ENCODE measurements at regions not wholly inside any gene's neighbourhood (a gene's known extent, or its start where the extent isn't known, plus 50 kb on each side); places are given as distances from the start of the nearest gene placed in this dataset.
A peak's percentile ranks its signal among the peaks of the same experiment; 100 is the strongest.
"Not testable (repeated sequence)": the region's sequence is repeated elsewhere in the genome, so short reads cannot be mapped to it uniquely, and the experiment has no call there.

DNA sequence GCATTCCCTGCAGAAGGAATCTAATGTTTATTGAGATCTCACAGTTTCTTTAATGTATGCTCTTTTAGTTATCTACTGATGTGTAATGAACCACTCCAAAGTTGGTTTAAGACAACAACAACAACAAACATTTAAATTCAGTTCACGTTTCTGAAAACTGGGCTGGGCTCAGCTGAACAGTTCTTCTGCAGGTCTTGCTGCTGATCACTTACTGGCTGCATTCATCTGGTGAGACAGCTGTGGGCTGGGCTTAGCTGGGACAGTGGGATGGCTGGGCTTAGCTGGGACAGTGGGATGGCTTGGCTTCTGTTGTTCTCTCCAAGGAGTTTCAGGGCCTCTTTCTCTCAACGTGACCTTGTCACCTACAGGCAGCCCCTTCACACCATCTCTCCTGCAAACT is 544.3 kb upstream of the CDH5 start:
- no peak for DNase-seq

DNA sequence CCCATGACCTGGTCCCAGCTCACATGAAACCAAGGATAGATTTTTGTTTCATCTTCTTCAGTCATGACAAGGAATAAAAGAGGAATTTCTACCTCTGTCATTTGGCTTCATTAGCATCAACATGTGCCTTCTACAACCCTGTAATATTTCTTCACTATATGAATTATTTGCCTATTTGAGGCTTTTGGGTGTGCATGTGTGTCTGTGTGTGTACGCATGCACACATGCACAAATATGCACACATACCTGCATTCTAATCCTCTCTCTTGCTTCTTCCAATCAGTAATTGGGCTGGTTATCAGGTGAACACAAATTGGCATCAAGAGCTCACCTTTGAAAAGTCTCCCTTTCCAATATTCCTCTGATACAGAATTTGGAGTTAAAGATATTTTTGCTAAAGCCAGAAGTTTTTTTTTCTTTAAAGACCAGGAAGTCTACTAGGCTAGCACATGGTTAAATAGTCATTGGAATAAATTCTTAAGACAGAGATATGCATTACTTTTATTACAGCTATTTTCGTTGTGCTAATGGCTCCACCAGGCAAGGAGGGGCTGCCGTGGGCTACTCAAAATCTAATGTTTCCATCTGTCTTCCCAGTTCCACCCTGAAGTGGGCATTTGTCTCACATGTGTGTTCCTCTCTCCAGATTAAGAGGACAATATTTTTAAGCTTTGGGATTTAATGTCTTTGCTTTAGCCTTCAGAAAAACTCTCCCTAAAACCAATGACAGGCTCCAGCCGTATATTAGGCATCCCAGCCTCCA is 547.2 kb upstream of the CDH5 start:
- DNase-seq = no peak

DNA sequence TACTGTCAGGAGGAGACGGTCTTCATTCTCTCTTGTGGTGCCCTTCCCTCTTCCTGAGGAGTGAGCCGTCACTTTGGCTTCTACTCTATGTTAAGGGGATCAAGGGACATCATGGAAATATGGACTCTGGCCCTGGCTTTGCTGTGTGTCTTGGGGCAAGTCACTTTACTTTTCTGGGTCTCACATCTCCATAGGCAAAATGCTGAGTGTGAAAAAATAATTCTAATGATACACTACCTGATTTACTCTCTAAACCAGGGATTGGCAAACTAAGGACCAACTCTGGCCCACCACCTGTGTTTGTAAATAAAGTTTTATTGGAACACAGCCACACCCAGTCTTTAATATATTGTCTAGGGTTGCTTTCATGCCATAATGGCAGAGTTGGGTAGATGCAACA is 548.7 kb upstream of the CDH5 start:
- DNase-seq = no peak

DNA sequence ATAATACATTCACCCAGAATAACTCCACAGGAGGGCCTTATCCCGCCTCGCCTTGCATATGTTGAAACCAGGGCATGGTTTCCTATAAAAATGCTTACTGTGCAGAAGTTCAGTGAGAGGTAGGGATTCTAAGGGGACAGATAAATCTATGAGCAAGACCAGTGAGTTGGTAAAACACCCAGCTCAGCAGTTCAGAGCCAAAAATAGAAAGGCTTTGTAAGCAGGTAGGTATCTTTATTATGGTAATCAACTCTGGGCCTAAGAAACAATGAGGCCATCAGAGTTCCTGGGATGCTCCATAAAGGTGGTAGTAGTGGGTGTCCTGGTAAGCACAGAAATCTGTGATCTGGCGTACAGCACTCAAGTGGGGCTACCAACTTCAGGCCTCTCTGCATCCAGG is 549.4 kb upstream of the CDH5 start:
- no peak for DNase-seq

DNA sequence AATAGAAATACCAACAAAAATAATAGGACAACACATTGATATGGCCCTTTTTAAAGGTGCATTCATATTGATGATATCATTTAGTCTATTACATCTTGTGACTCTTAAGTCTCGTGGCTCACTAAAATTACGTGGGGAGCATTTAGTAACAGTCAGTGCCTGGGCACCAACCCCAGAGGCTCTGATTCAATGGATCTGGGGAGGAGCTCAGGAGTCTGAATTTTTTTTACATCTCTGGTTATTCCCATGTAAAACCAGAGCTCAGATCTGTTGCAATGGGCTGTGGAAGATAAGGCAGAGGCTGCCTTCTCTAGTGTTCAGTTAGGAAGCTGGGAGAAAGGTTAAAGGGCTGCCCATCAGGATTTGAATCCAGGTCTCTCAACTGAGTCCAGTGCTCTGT is 549.9 kb upstream of the CDH5 start:
- no peak for DNase-seq

DNA sequence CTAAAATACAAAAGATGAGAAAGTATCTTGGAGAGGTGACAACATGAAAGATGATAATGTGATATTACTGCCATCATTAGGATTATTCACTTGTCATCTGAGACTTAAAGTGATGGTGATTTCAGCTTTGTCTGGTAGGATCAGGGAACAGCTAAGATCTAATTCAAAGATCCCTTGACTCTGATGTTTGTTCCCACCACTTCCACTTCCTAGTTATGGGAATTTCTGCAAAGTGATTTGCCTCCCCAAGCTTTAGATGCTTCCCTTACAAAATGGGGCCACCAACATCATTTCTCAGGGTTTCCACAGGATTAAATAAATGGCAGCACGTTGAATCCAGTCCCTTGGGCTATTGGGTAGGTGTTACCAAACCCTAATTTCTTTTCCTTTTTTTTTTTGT is 550.8 kb upstream of the CDH5 start:
- no peak for DNase-seq

DNA sequence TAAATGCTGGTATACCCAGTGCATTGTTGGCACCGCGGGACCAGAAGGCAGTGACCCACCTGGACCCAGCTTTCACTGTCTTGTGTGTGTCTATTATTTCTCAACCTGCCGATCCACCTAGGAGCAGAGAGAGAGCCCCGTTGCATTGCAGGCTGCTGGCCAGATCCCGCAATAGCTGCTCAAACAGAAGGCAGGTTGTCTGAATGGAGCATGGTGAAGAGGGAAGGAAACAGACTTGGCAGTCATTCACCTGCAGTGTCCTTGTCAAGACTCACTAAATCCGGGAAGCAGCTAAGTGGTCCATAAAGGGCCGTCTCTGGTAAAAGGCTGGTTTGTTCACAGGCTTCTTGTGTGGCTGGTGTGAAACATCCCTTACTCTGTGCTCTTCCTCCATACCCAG is 552.6 kb upstream of the CDH5 start:
- not testable (repeated sequence) for DNase-seq

DNA sequence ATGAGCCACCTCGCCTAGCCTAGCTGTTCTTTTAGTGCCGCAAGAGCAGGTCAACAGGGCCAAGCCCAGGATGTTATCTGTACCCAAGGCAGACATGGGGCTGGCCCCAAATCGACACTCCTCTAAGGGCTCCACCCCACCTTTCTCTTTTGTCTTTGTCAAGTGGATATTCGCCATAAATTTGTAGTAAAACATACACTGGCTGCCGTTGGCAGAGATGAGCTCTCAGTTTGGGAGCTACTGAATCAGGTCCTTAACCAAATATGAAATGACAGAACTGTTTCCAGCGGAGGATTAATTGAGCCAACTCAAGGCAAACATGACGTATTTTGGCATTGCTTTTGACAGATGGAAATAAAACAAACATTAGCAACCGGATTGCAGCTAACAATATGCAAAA is 556.9 kb upstream of the CDH5 start:
- no peak for DNase-seq

DNA sequence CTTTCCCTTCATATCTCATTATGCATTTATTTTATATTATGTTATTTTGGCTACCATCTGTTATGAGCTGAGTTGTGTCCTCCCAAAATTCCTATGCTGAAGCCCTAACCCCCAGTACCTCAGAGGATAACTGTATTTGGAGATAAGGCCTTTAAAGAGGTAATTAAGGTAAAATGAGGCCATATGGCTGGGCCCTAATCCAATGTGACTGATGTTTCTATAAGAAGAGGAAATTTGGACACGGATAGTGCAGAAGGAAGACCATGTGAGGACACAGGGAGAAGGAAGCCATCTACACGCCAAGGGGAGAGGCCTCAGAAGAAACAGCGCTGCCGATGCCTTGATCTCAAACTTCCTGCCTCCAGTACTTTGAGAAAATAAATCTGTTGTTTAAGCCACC is 557.7 kb upstream of the CDH5 start:
- DNase-seq = no peak

DNA sequence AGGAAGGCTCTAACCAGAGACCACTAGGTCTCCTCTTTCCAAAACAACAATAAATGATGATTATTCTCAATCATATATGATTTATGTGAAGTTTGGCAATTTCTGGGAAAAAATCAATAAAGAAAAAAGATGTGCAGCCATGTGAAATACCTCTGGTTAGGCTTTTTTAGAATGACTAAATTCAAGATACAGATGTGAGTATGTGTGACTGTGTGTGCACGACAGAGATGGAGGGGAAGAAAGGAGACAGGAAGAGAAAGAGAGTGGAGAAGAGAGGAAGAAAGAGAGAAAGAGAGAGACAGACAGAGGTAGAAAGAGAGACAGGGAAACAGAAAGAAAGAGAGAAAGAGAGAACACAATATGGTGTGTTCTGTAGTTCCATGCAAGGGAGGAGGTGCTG is 558.6 kb upstream of the CDH5 start:
- DNase-seq = no peak

DNA sequence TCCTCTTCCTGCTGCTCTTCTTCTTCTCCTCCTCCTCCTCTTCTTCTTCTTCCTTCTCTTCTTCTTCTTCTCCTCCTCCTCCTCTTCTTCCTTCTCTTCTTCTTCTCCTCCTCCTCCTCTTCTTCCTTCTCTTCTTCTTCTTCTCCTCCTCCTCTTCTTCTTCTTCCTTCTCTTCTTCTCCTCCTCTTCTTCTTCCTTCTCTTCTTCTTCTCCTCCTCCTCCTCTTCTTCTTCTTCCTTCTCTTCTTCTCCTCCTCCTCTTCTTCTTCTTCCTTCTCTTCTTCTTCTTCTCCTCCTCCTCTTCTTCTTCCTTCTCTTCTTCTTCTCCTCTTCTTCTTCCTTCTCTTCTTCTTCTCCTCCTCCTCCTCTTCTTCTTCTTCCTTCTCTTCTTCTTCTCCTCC is 560.8 kb upstream of the CDH5 start:
- DNase-seq = not testable (repeated sequence)

DNA sequence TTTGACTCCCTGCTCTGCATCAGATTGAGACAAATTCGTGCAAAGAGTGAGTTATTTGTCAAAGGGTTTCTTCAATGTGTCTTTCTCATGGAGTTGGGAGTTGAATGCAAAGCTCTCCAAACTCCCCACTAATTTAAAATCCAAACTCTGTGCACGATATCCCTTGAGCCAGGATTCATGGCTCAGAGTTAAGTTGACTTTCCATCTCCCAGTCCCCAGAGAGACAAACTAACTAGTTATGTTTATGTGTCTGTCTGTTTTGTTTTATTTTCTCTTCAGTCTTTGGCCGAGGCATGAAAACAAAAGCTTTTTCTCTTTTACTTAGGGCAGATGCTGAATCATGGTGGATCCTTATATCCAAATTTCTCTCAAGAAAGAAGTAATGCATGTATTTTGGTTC is 570.0 kb upstream of the CDH5 start:
- DNase-seq = no peak

DNA sequence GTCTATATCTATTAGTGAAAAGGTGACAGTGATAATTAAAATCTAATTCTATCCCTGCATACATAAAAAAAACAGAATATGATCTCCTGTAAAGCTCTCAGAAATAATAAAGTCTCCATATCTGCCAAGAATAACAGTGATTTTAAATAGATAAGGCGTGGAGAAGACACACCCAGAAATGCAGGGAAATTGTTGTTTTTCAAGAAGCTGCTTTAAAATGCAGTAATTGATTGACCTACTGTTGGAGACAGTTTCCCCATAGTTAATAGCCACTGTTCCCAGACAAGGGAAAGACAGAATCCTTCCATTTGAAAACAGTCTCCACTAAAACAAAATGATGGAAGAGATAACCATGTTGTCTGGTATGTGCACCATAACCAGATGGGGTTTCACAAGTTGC is 571.5 kb upstream of the CDH5 start:
- DNase-seq = no peak

DNA sequence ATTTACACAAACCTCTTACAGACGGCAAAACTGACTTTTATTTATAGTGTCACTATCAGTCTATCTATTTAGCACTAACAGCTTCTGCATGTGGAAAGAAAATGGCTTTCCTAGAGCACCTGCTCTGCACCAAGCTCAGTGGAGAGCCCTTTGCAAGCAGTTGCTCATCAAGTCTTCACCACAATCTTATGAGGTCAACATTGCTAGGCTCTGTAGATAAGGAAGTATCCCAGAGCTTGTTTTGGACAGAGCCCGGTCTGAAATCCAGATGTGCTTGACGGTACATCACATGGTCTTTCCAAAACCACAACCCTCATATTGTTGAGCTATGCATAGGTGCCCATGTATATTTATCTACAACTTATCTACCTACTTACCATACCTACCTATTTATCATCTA is 572.7 kb upstream of the CDH5 start:
- DNase-seq = peak; percentile 11

DNA sequence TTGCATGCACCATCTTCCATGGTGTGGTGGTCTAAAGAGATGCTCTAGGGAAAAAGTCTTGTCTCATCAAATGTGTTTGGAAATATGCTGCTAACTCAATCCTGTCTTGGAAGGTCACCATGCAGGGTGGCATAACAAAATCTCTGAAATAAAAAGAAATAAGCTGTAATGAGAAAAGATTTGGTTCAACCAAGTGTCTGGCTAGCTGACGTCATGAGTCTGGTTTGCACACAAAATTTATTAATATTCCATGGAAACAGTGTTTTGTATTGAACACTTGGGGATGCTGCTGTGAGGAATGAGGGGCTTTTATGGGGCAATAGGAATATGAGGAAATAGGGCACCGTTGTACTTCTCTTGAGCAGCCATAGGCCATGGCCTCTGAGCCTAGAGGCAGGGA is 575.7 kb upstream of the CDH5 start:
- no peak for DNase-seq

DNA sequence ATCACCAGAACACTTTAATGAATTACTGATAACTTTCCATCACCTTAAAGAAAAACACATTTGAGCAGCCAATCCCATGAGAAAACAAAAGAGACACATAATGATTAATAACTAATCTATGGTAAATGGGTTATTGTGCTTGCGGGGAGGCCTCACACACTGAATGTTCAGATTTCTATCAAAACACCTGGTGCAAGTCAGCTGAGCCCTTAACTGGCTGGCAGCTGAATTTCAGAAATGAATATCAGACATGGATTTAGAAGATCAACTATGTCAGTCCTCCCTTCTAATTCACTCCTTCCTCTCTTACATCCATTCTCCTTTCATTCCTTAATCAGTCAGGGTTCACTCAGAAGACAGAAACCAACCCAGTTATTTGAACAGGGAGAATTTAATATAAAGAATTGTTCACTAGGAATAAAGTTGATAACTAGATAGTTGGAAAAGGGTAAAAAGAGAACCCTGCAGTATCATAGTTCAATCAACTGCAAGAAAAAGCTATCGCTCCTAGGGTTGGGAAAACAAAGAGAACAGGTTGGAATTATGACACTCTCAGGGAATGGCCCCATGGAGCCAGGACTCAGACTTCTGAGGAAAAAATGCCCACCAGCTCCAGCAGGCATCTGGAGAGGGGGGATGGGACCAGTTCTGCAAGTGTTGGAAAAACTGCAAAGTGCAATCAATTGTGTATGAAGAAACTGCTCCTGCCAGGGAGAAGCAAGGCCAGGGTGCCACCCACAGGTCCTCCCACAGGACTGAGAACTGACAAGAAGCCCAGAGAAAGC is 577.1 kb upstream of the CDH5 start:
- DNase-seq = no peak

DNA sequence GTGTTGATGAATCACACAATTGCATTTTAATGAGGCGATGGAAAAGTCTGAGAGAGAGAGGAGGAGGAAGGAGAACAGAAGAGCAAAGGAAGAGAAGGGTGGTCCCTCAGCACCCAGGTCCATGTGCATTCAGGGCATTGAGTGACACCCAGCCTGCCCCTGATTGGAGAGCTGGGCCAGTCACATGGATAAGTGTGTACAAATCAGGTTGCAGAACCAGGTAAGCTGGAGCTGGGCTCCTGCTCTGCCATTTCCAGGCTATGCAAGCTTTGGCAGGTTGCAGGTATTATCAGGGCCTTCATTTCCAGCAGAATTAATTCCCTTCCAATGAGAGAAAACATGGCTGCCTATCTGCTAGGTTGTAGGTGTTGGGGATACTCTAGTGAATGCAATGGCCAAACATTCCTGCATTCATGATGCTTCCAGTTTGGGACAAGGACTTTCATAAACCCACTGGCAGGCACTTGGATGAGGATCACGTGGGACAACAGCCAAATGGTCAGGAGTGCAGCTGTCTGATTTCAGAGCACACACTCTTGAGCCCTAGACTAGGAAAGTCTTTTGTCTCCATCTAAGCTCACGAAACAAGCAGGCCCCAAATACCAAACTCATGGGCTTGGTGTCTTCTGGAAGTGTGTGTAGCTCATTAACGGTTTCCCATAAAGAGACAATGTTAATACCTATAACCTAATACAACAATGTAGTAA is 577.9 kb upstream of the CDH5 start:
- DNase-seq = no peak

DNA sequence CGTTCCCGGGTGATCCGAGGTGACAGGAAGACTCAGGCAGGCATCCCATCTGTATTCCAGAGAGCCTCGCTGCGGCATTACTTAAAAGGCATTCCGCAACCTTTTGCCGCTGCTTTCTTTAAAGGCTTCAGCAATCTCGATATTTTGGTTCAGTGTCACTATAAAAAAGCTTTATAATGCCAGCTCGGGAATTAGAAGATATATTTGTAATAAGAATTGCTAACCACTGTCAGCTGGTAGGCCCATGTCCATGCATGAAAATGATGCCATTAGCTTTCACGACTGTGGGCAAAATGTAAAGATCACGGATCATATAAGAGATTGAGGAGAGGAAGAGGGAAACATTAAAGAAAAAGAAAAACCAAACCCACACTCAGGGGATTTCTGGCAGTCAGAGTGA is 578.6 kb upstream of the CDH5 start:
- DNase-seq = no peak

DNA sequence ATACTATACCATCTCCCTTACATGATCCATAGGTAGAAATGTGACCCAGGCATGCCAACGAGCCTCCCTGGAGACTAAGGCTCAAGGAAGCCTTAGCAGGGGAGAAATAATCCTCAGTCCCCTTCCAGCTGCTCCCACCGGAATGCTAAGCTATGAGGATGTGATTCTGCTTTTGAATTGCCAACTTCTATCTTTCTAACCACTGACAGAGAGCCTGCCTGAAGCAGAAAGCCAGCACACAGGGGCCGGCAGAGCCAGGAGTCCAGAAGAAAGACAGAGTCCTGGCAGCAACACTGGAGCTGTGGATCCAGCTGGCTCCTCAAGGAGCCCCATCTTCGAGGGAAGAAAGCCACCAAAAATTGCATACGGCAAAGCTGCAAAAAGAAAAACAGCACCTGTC is 579.6 kb upstream of the CDH5 start:
- DNase-seq = no peak

DNA sequence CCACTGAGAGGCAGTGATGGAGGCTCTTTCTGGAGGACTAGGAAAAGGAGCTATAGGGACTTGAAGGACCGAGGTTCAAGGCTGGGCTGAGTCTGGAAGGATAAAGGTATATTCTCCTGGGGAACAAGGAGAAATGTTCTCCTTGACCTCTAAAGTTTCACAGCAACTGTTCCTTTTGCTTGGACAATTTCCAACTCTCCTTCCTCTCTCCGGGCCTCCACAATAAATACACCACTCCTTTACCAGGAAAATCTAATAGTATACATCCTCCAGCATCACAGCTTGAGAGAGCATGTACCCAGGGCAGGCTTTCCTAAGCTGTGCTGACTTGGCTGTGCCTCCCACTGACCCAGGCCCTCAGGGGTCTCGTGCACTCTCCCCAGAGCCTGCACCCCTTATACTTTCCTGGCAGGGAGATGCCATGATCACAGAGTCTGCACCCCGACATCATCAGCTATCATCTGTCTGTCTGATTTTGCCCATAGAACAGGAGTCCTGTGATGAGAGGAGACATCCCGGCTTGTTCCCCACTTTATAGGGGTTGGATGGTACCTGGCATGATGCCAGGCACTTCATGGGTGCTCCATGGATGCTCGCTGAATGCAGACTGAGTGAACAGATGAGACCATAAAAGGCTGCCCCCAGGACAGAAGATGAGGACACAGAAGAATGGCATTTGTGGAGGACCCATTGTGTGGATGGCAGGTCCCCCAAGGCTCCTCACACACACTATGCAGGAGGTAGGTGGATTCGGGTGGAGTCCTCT is 582.6 kb upstream of the CDH5 start:
- no peak for DNase-seq

DNA sequence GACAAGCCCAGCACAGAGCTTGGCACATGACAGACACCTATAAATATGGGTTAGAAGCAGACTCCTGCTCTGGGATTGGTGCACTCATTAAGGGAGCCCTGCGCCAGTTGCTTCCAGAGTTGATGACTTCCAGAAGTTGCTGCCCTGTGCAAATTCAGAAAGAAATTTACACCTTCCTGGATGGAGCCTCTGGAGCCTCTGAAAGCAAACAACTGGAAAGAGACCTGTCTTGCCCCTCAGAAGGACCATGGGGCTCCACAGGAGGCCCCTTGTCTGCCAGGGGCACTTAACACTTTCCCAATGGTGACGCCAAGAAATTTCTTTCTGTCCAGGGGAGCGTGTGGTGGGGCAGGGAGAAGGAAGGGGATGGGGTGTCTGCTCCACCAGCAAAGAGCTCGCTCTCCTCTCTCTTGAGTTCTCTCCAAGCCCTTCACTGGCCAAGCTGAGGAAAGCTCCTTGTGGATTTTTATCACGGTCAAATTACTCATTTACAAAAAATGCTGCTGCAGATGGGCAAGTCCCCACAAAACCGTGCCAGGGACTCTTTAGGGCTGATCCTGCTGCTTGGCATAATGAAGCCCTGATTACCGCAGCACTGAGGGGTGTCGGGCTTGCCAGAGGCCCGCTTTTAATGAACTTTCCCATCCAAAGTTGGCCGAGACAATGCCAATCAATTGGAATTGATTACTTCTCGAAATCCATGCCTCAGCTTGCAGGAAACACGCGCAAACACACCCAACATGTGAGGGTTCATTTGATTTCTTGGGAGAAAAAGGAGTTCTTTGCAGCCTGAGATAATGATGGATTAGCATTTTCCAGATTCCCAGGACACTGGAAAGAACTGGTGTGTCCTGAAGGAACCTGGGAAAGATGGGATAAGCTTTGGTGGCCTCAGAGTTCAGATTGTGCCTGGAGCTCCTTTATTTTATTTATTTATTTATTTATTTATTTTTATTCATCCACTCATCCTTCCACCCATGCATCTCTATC is 583.6 kb upstream of the CDH5 start:
- DNase-seq = no peak

DNA sequence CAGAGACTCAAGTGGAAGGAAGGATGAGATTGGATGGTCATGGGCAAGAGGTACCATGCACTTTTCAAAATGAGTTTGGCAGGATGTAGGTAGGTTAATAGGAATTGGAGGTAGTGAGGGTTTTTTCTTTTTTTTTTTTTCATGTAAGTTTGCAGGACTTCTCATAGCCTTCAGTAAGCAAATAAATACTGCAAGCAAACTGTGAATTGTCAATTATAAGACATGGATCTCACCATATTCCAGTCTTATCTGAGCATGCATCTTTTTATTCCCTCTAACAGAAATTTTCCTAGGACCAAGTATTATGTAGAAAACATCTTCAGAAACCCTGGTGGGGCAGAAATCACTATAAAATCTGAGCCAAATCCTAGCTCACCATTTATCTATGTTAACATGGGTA is 584.6 kb upstream of the CDH5 start:
- DNase-seq = no peak

All from GF-D8 (cell line).